GM19025 (cell line): ENCODE measurements at regions not wholly inside any gene's neighbourhood (a gene's known extent, or its start where the extent isn't known, plus 50 kb on each side); places are given as distances from the start of the nearest gene placed in this dataset.
"Not testable (repeated sequence)": the region's sequence is repeated elsewhere in the genome, so short reads cannot be mapped to it uniquely, and the experiment has no call there.

Experiments
- ATAC-seq: cut with Tn5 transposase; IDR thresholded peaks from one replicate; pipeline ENCODE4 v1.9.1; 2021; ENCODE audit warnings: mild to moderate bottlenecking, low read depth, moderate library complexity; ENCODE audit not compliant: unreplicated experiment

DNA sequence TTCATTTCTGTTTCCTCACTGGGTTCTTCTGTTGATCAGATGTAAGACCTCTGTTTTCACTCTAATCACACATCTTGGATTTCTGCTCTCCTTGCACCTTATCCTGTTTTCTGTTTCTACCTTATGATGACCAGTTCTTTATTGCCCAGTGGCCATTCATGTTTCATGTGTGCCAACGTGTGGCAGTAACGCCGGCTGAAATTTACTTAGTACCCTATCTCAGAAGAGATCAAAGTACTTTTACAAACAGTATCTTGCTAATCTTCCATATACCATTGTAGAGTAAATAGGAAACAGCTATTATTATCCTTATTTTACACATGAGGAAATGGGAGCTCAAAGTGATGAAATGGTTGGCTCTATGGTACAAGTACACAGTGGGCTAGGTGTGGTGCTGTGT is 74.0 kb downstream of the GATA3 start:
- ATAC-seq: no peak

DNA sequence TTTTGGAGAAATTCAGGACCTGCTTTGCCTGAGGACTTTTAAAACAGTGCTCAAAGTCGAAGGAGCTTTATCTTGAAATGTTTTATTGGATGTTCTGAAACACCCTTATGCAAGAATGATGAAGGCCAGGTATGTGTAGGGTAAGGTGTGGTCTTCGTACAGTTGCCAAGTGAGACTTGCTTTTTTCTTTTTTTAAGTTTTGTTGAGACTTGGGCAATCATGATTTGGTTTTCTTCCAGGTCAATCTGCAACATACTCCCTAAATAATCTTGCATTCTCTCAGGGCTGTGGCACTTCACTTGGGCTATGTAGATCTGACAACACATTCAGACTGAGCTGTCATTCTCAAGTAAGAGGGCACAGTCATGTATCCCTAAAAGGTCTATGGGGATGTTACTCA is 75.0 kb downstream of the GATA3 start:
- no peak for ATAC-seq

DNA sequence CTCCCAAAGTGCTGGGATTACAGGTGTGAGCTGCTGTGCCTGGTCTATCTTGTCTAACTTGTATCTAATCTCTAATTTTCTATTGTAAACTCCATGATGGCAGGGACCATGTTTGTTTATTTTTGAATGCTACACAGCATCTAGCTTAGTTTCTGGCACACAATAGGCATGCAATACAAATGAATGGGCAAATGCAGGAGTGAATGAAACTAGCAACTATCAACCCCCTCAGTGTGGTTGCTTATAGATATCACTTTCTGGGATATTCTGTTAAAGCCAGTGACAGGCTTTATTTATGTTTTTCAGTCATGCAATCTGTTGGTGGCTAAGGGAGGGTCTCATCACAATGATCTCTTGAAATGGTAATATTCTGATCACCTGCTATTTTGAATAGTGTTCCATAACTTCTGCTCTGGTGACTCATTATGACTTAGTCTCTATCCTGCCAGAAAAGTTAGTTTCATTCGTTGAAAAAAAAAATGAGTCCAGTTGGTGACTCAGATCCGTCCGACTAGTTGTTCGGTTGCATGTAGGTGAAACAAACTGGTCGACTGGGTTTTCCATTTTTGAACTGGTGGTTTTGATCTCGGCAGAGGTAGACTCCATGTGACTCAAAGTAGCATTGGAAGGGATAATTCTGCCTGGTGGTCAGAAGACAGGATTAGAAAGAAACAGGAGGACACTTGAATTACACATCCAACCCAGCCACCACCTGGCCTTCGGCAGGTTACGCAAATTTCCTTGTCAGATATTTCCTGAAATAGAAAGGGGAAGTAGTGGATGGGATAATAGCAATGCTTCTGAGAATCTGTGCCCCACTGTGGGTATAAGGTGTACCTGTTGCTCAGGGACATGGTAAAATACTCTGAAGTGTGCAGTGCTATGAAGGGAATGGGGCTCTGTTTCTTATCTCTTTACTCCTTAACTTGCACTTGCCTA is 76.8 kb downstream of the GATA3 start:
- no peak for ATAC-seq

DNA sequence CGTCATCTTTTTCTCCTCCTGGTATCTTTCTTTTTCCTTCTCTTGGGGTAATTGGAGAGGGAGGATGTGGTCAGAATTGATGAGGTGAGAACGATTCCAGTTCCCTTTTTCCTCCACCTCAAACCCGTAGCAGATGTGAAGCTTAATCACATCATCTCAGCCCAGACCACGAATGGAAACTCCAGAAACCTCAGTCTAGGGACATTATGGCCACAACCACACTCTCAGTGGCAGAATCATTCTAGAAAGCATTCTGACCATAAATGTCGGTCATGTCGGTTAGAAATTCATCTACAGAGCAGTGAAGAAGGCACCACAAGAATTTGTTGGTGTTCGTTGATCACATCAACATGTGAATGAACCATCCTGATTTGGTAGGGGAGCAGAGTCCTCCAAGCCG is 78.7 kb downstream of the GATA3 start:
- peak; percentile 41 for ATAC-seq

DNA sequence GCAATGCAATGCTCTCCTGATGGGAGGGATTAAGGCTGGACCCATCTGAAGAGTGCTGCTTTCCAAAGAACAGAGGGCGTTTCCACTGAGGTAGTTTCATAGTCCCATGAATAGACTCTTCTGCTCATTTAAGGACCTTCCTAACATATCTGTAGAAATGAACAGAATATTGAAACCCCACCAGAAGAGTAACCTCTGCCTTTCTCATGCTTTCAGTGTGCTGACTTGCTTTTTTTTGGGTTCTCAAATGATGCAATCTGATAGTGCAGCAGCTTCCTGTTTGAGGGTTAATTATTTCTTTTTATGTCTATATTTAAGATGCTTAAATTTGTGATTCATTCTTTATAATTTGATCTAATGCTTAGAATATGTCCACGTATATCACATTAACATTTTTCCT is 82.2 kb downstream of the GATA3 start:
- ATAC-seq: no peak

DNA sequence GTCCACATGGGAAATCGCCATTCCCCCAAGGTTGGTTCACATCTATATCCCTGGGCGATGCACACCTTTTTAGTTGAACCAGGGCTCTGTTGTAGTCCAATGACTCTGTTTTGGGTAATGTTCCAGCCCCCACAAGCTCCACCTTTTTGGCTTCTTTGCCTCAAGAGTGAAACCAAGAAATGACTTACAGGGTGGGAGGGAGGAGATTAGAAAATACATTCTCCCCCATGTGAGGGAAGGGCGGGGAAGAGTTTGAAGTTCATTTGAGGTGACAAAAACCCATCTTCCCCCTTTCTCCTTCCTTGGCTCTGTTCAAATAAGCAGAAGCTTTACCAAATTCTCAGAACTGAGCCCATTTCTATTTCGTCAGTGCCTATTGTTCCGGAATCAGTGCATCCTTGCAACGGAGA is 82.8 kb downstream of the GATA3 start:
- no peak for ATAC-seq

DNA sequence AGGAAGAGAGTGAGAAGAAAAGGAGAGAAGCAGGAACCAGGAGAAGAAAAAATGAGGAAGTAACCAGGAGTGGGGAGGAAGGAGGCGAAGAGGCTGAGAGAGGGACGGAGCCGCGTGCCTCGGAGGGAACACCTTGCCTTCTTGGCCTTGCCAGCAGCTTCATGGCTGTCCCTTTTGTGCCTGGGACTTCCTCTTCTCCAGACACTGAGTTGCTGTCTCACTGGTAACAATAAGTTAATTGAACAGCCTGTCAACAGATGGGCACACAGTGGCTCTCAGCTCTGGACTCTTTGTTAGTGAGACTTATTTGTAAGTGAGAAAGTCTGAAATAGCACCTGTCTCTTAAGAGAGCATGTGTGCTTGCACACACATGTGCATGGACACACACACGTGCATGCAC is 83.2 kb downstream of the GATA3 start:
- ATAC-seq: no peak

DNA sequence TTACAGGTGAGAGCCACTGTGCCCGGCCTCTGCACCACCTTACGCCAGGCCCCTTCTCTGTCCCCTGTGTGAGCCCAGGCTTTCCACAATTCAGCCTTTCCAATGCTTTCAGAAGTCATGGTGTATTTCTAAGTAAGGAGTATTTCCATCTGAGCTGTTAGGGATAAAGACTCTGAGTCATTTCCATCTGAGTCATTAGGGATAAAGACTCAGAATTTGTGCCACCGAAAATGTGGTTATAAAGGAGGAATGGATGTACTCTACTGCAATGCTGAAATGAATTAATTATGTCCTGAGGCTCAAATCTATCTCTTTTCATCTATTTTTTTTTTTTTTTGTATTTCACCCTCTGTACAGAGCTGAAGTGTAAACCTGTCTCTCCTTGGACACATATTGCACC is 84.0 kb downstream of the GATA3 start:
- ATAC-seq: no peak

DNA sequence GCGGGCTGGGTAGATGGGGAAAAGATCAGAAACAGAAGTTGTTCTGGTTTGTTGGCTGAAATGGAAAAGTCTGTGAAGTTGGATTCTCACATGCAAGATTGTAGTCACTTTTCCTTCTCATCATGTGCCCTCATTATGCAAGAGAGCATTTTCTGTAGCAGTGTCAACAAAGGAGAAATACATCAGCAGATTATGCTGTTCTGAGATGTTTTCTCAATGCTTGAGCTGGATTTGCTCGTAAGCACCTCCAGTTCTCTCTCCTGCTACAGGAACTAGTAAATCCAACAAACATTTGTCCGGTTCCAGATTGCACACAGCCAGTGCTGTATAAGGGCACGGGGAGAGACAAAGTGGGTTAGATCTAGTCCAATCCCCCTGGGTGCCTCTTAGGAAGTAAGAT is 90.0 kb downstream of the GATA3 start:
- ATAC-seq: no peak

DNA sequence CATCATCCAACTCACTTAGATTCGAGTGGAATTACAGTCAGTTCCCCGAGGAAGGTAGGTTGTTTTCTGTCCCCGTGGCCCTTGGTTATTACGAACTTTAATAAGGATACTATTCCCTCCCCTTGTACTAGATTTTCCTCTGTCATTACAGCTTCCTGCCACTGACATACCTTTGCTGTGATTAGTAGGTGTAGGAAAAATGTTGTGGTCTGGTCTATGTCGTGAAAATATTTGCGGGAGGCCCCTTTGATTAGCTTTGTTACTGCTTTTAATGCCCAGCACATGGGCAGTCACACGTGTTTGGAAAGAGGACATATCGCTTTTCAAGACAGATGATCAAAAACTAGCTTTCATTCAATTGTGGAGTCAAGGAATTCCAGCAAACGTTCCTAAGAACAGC is 92.2 kb downstream of the GATA3 start:
- no peak for ATAC-seq

DNA sequence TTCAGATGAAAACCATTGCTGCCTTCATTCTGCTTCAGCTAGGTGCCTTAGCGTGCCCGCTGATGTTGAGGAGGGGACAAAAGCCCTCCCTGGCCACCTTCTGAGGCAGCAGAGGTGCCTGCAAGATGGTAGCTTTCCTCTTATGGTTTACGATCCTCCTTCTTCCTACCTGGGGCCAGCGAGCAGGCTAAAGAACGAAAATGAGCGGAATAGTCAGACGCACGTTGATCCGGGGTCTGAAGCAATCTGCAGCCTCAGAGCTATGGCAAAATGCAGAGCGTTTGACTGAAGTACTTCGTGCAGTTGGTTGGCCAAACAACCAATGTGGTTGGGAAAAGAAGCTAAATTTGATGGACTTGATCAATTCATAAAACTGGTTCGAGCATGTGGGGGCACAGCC is 95.5 kb downstream of the GATA3 start:
- no peak for ATAC-seq

DNA sequence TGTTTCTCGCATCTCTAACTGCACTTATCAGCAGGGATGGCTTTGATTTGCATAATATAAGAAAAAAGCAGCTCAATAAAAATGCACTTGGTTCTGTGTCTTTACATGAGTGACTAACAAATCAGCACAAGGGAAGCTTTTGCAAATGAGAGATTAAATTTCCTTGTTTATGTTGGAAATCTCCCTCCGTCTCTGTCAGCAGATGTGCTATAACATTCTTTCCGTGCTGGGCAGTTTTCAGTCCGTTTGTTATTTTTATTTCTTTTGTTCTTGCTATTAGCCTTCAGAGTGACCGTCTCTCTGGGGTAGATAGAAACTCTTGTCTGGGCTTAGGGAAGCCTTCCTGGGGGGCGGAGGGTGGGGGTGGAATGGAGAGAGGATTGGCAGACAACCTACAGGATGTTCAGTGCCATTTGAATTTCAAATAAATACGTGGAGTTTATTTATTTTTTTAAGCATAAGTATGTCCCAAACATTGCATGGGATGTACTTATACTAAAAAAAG is 96.0 kb downstream of the GATA3 start:
- ATAC-seq: no peak

DNA sequence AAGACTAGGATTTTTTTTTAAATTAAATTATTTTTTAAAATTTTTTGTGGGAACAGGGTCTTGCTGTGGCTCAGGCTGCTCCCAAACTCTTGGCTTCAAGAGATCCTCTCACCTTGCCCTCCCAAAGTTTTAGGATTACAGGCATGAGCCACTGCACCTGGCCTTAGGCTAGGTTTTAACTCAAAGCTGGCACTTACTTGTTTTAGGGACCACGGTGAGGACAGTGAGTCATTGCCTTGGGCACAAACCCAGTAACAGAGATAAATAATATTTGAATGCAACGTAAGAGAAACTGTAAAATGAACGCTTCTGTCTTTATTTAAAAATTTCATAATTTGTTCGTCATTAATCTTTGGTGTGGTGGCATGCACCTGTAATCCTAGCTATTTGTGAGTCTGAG is 96.6 kb downstream of the GATA3 start:
- no peak for ATAC-seq

DNA sequence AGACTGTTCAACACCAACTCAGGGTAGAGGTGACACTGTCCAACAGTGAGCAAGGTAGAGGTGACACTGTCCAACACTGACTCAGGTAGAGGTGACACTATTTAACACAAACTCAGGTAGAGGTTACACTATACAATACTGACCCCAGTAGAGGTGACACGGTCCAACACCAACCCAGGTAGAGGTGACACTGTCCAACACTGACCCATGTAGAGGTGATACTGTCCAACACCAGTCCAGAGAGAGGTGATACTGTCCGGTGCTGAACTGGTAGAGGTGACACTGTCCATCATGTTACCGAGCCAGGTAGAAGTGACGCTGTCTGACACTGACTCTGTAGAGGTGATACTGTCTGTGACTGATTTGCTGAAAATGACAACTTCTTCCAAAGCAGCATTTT is 102.4 kb downstream of the GATA3 start:
- ATAC-seq: no peak

DNA sequence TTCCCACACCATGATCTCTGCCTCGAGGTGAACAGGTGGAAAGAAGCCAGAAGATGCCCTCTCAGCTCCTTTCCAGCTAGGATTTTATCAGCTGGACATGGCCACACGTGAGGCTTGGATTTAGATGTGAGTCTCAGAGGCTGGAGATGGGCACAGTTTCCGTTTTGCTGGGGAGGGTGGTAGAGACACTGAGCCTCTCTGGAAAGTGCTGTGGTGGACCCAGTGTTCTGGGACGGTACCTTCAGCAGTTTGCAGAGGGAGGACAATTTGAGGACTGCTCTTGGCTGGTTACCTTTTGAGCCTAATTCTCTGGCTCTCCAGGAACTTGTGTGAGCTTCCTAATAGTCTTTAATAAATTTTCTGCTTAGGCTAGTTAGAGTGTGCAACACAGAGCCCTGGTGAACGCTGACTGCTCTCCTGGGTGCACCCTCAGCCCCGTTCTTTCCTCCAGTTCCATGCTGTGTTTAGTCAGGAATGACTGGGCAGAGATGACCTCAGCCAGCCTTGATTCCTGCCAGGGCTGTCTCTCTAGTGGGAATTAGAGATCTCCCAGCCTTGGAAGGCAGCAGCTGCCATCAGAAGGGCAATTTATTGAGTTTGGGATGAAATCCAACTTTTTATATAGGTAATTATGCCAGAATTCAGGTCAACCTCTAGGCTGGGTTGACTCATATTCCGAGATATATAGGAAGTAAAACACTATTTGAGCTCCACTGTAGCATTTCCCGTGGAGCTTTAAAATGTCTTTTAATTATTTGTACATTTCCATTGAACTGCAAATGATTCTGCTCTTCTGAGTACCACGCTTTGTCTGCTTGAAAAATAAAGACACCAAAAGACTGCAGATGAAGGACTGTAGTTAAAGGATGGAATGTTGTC is 103.9 kb downstream of the GATA3 start:
- ATAC-seq: no peak

DNA sequence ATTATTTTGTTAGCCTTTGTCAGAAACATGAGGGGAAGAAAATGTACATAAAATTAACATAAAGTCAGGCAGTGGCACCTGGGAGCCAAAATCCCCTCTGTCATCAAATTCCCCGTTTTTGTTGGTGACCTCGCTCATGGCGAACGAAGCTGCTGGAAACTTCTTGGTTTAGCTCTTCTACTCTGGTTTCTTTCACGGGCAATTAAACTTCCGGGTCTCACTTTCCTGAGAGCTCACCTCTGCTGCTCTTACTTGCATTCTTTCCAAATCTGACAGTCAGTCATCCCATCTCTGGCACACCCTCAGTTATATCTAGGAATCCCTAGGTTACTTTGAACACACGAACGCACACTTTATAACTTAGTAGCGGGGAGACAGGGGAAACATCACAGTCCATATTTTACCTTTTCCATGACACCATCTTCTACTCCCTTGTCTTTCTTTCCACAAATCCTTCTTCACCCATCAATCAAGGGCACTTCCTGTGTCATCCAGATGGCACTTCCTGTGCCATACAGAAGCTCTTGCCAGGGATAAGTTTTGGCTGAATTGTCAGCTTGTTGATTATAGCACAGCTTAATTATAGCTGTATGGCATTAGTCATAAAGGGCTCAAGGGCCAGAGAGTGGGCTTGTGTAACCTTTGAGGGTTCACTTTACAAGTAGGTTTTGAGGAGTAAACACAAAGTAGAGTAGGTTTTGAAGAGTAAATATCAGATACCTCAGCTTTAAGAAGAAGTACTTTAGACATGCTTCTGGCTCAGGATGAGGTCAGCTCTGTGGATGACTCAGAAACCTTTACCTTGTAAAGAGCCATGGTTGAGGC is 105.1 kb downstream of the GATA3 start:
- ATAC-seq: no peak

DNA sequence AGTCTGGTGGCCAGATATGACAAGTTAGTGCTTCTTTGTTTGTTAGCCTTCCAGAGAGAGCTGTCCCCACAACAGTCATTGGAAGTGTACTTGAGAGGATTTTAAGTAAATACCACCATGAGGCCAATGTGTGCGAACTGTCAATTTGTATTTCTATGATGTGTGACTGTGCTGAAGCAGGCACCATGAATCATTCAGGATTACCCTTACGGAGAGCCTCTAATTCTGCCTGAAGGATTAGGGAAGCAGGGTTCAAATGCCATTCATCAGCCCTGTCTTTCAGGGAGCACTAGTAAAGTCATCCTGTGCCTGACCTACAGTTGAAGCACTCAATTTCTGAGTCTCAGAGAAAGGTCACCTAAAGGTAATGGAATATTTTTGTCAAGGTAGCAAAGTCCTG is 109.3 kb downstream of the GATA3 start:
- ATAC-seq: no peak

DNA sequence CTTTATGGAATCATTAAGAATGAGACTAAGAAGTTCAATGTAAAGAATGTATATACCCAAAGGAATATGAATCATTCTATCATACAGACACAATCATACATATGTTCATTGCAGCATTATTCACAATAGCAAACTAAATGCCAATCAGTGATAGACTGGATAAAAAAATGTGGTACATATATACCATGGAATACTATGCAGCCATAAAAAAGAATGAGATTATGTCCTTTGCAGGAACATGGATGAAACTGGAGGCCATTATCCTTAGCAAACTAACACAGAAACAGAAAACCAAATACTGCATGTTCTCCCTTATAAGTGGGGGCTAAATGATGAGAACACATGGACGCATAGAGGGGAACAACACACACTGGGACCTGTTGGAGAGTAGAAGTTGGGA is 110.2 kb downstream of the GATA3 start:
- not testable (repeated sequence) for ATAC-seq

DNA sequence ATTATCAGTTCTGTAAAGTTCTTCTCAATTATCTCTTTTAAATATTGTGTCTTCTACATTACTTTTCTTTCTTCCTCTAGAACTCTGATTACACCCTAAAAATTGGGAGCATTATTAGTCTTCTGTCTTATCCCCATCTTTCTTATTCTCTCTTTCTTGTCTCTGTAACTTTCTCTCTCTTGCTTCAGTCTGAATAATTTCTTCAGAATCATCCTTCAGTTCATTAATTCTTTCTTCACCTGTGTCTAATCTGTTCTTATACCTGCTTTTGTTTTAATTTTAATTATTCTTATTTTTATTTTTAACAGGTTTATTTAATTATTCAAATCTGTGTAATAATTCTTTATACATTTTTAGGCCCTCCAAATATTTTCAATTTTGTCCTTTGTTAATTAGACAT is 114.3 kb downstream of the GATA3 start:
- ATAC-seq: no peak

DNA sequence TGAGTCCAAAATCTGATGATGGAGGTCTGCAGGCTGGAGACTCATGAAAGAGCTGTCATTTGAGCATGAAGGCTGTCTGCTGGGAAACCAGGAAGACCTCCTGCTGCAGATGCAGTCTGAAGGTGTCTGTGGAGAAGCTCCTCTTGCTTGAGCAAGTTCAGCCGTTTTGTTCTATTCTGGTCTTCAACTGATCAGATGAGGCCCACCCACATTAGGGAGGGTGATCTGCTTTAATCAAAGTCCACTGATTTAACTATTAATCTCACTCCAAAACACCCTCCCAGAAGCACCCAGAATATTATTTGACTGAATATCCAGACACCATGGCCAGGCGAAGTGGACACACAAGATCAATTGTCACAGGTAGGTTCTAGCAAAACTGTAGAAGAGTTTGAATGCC is 116.5 kb downstream of the GATA3 start:
- ATAC-seq: no peak

DNA sequence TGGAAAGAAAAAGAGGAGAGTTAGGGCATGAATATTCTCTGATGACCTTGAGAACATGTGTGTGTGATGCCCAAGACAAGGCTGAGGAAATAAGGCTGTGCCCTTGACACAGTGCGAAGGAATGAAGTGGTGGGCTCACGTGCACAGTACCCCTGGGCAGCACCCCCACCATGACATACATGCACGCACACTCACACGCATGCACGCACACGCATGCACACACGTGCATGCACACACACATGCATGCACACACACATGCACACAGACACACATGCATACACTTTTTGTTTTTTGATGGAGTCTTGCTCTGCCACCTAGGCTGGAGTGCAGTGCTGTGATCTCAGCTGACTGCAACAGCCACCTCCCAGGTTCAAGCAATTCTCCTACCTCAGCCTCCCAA is 118.1 kb downstream of the GATA3 start:
- ATAC-seq: no peak
